NCI-H1092 (cell line): ENCODE measurements at regions not wholly inside any gene's neighbourhood (a gene's known extent, or its start where the extent isn't known, plus 50 kb on each side); places are given as distances from the start of the nearest gene placed in this dataset.

Source experiments
- DNase-seq: peaks from one replicate; lab custom pipeline; 2025; lab: John Stamatoyannopoulos, UW

DNA sequence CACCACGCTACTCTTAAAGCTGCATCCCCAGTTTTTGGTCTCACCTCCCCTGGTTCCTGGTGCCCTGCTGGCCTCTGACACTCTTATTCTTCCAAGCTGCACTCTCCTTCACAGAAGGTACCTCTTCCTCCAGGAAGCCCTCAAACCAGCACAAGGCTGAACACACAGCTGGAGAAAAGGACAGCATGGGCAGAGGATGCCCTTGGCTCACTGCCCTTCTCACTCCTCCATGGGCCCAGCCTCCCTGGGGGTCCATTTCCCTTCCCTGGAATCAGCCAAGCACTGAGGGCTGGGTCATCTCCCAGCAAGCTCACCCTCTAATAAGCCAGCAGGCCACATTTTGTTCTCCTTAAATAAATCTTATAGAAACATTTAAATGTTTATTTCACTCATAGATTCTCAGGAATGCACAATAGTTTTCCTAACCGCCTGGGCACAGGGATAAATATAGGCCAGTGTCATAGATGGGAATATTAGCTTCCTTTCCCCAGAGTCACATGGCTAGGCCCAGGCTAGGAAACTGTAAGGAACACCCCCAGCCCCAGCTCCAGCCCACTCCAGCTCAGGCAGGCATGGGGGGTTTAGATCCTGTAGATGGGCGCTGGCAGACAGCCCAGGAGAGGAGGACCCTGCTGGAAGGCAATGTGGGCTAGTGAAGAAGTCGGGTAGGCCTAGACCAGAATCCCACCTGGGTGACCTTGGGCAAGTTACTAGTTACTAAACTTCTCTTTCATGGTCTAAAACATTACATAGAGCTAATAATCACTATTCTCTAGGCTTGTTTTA, 51.5 kb downstream of the IRAG1 start:
- no peak for DNase-seq

- DNase-seq: no peak
Observed at GRCh38 chr11:10641177-10641911, 52.2 kb downstream of the IRAG1 start.

DNA sequence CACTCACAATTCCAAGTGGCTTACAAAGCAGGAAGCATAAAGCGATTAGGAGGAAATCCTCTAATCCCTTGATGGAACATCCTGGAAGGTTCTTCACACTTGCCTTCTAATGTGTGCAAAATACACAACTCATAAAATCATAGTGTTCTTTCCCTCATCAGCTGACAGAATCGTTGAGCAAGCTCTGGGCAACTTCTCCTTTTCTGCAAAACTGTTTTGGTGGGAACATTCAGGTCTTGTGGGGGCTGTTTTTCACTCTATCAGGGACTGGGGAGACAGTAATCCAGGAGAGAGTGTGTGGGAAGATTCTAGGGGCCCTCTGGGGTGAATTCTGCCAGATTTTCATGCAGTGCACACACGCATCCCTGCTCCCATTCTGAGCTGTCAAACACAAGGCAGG, 53.2 kb downstream of the IRAG1 start:
- DNase-seq: no peak

DNA sequence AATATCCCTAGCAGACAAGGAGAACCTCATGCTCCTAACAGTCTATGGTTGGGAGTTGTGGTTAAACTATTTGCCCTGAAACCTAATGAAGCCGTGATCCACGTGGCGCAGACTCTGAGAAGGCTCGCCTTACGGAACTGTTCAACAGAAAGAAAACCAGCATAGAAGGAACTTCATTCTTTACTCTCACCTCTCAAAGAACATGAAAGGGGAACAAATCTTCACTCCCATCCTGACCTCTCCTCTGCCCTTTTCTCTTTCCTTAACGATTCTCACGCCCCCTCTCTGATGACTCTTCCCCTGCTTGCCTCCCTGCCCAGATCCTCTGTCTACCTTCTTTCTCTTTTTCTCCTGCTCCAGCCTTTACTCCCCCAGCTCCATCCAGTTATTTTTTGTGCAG, 54.2 kb downstream of the IRAG1 start:
- DNase-seq: no peak

DNA sequence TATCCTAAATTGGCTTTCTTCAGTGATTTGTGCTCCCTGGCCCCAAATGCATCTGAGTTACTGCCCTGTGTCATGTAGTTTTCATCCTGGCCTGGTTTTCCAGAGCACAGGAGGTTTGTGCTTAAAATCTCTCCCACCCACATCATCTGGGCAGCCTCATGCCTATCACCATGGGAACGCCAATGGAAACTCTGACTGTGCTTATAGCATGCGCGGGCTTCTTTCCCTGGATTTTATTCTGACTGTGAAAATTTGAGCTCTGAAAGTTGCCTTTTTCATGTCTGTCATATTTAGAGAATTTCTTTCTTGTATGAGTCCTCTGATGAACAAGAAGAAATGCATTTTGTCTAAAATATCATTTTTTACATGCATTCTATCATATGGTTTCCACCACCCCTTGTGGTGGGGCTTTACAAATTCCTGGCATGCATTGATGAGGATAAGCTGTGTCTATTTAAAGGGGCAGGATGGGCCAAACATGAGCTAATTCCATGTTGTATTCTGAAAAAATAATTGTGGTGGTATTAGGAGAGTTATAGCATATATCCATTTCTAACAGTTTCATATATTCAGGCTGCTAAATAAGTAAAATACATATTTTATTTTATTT, 55.1 kb downstream of the IRAG1 start:
- no peak for DNase-seq

DNA sequence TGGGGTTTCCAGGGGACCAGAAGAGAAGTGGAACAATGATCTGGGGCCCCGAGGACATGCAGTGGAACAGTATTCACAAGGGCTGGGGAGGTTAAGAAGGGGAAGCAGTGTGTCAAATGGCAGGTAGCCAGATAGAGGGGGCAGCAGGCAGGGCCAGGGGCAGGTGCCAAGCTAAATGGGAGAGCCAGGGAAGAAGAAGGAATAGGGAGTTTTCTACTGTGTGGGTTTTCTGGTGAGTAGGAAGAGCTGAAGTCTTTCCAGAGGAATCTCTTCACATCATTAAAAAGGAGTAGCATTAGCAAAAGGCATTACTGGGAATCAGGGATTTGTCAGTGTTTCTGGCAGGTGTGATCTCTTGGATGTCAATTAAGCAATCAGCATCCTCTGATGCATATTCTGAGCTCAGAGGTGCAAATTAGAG, 55.8 kb downstream of the IRAG1 start:
- DNase-seq: no peak

- DNase-seq: no peak
Observed at GRCh38 chr11:10634407-10634806, 59.1 kb downstream of the IRAG1 start.

GRCh38 chr11:10633261-10633660, 60.3 kb downstream of the IRAG1 start:
- DNase-seq: no peak

- DNase-seq: no peak
Observed at GRCh38 chr11:10632483-10632882, 61.1 kb downstream of the IRAG1 start.

DNA sequence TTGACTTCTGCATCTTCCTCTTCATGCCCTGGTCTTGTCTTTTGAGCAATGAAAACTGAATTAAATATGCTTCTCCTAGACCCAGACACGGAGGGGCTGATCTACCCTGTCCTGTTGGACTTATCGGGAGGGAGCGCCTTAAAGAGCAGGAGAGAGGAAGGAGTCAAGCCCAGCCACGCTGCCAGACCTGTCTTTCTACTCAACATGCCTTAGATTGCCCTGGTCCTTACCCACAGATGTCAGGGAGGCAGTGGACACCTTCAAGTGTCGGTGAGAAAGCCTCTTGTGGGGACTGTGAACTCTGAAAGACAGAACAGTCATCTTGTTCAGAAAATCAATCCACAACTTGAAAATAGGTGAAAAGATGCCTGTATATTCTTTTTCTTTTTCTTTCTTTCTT, 61.8 kb downstream of the IRAG1 start:
- DNase-seq: no peak

DNA sequence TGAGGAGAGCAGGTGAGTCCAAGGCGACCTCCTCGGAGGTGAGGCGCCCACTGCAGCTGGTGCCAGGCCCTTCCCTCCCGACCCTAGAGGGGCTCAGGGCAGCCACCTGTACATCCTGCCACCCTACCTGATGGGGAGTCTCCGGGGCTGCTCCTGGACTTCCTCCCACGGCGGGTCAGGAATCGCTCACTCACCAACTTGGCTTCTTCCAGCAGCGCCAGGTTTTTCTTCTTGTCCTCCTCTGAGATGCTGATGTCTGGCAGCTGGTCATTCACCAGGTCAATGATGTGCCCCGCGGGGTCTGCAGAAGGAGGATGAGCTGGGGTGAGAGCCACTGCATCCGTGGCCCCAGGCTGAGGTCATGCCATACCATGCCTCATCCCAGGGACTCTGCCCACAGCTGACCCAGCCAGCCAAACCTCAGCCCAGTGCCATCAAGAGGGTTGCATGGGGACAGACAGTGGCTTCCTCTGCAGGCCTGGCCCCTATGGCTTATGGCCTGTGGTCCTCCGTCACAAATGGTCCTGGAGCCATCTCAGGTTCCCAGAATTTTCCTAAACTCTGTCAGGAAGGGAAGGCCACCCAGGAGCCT, 61.0 kb upstream of the LYVE1 start:
- DNase-seq: no peak

DNA sequence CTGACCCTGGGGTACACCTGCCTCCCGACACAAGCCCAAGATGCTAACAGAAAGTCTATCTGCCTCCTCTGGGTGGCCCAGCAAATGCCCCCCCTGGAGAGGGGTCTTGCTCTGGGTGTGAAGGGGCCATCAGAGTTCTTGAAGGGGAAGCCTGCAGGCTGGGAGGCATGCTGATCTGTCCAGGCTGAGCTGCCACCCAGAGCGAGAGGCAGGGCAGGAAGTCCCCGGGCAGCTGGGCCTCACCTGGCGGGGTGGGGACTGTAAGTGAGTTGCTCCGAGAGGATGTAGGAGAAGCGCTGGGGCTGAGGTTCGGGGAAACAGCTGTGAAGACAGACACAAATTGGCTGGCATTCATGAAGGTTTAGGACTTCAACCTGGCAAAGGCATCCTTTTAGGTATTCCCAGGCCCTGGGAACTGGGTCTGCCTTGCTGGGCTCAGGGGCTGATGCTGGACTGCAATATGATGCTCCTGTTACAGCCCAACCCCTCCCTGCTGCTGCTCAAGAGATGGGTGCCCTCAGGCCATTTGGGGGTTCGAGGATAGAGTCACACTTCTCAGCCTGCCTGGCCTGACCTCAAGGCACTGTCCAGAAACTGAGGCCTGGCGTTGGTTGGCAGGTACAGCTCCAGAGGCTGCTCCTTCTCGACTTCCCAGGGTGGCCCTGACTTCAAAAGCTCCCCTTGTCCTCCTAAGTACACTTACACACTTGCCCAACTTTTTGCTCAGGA, 60.2 kb upstream of the LYVE1 start:
- no peak for DNase-seq

- no peak for DNase-seq
Observed at GRCh38 chr11:10627816-10628215, 59.4 kb upstream of the LYVE1 start.

DNA sequence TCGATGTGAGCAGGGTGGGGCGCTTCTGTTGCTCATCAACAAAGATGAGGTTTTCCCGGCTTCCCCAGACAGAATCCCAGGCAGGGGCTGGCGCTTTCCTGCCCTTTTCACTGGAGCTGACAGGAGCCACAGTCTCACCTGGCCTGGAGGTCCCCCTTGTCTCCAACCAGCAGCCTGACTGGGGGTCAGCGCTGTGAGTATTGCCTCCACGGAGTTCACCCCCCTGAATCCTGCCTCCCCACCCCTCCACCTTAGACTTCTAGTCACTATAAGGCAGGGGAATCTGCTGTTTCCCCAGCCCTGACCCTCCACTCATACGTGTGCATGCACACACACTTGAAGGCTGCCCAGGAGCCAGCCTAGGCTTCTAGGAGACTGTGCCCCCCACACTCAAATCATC, 58.8 kb upstream of the LYVE1 start:
- no peak for DNase-seq

- no peak for DNase-seq
Observed at GRCh38 chr11:10625982-10626311, 57.5 kb upstream of the LYVE1 start.

GRCh38 chr11:10625281-10625981, 57.0 kb upstream of the LYVE1 start:
- DNase-seq: no peak

DNA sequence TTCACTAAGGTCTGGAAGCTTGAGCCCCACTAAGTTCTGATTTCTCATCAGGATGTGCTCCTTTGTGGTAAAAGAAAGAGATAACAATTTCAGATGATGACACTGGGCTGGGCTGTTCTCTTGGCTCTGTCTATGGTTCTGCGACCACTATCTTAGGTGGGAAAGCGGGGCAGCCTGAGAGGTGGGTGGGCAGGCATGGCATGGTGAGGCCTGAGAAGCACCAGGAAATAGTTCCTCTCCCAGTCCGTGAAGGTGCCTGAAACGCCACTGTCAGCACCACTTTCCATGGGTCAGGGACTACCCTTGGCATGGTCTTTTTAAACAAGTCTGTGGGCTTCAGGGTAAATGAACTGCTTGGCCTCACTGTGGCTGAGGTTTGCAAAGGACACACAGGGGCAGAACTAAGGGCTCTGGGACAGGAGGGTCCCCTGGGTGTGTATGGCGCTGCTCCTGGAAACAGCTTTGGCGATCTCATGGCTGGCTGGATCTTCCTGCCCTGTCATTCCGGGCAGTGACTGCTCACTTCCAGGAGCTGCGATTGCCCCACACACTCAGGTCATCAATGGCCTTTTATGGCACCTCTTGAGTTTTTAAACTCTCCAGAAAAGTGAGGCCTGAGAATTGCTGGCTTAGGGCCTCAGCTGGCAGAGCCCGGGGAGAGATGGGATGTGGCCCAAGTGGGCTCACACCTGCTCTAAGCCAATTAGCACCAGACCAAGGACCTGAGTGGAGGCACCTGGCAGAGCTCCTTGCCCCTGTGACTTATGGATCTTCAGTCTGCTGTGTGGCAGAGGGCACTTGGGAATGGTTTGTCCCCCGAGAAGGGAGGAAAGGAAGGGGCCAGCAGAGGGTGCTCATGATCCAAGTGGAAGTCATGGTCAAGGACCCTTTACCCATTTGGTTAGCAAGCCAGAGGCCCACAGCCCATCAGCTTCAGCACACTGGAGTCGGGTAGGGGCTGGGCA, 55.6 kb upstream of the LYVE1 start:
- DNase-seq: peak; percentile 55

- no peak for DNase-seq
Observed at GRCh38 chr11:10622957-10623791, 54.7 kb upstream of the LYVE1 start.

GRCh38 chr11:10622108-10622507, 53.6 kb upstream of the LYVE1 start:
- no peak for DNase-seq
